ENCODE measurements at regions not wholly inside any gene's neighbourhood (a gene's known extent, or its start where the extent isn't known, plus 50 kb on each side); places are given as distances from the start of the nearest gene placed in this dataset.

GRCh38 chr20:40189621-40190020, 499.4 kb downstream of the MAFB start:
- no peak for DNase-seq (ENCODE audit: extremely low read depth in 1 of 2, low read depth in 1 of 2)

GRCh38 chr20:40188319-40188718, 500.7 kb downstream of the MAFB start:
- DNase-seq (ENCODE audit: extremely low read depth in 1 of 2, low read depth in 1 of 2) = no peak

GRCh38 chr20:40186826-40187225, 502.2 kb downstream of the MAFB start:
- DNase-seq (ENCODE audit: extremely low read depth in 1 of 2, low read depth in 1 of 2) = no peak

GRCh38 chr20:40181676-40182075, 507.4 kb downstream of the MAFB start:
- DNase-seq (ENCODE audit: extremely low read depth in 1 of 2, low read depth in 1 of 2) = no peak

- no peak for DNase-seq (ENCODE audit: extremely low read depth in 1 of 2, low read depth in 1 of 2)
Measured at GRCh38 chr20:40176098-40176841, 512.8 kb downstream of the MAFB start.

- DNase-seq (ENCODE audit: extremely low read depth in 1 of 2, low read depth in 1 of 2) = no peak
Measured at GRCh38 chr20:40175296-40175695, 513.7 kb downstream of the MAFB start.

- no peak for DNase-seq (ENCODE audit: extremely low read depth in 1 of 2, low read depth in 1 of 2)
Measured at GRCh38 chr20:40173872-40174271, 515.2 kb downstream of the MAFB start.

- no peak for DNase-seq (ENCODE audit: extremely low read depth in 1 of 2, low read depth in 1 of 2)
Measured at GRCh38 chr20:40168981-40169620, 519.9 kb downstream of the MAFB start.

- no peak for DNase-seq (ENCODE audit: extremely low read depth in 1 of 2, low read depth in 1 of 2)
Measured at GRCh38 chr20:40161391-40161790, 527.6 kb downstream of the MAFB start.

GRCh38 chr20:40160097-40160550, 528.9 kb downstream of the MAFB start:
- DNase-seq (ENCODE audit: extremely low read depth in 1 of 2, low read depth in 1 of 2) = no peak

GRCh38 chr20:40159276-40159675, 529.8 kb downstream of the MAFB start:
- DNase-seq (ENCODE audit: extremely low read depth in 1 of 2, low read depth in 1 of 2) = no peak

- DNase-seq (ENCODE audit: extremely low read depth in 1 of 2, low read depth in 1 of 2) = no peak
Measured at GRCh38 chr20:40156600-40157317, 532.3 kb downstream of the MAFB start.

- DNase-seq (ENCODE audit: extremely low read depth in 1 of 2, low read depth in 1 of 2) = no peak
Measured at GRCh38 chr20:40154514-40154913, 534.5 kb downstream of the MAFB start.

GRCh38 chr20:40148886-40149285, 540.1 kb downstream of the MAFB start:
- no peak for DNase-seq (ENCODE audit: extremely low read depth in 1 of 2, low read depth in 1 of 2)

GRCh38 chr20:40146071-40146470, 543.0 kb downstream of the MAFB start:
- no peak for DNase-seq (ENCODE audit: extremely low read depth in 1 of 2, low read depth in 1 of 2)

- DNase-seq (ENCODE audit: extremely low read depth in 1 of 2, low read depth in 1 of 2) = no peak
Measured at GRCh38 chr20:40144581-40144980, 544.5 kb downstream of the MAFB start.

GRCh38 chr20:40134176-40134575, 554.9 kb downstream of the MAFB start:
- DNase-seq (ENCODE audit: extremely low read depth in 1 of 2, low read depth in 1 of 2) = no peak

- DNase-seq (ENCODE audit: extremely low read depth in 1 of 2, low read depth in 1 of 2) = no peak
Measured at GRCh38 chr20:40120827-40121226, 568.2 kb downstream of the MAFB start.

- no peak for DNase-seq (ENCODE audit: extremely low read depth in 1 of 2, low read depth in 1 of 2)
Measured at GRCh38 chr20:40111282-40111681, 577.8 kb downstream of the MAFB start.

GRCh38 chr20:40110311-40110831, 578.7 kb downstream of the MAFB start:
- no peak for DNase-seq (ENCODE audit: extremely low read depth in 1 of 2, low read depth in 1 of 2)

GRCh38 chr20:40109136-40109535, 579.9 kb downstream of the MAFB start:
- DNase-seq (ENCODE audit: extremely low read depth in 1 of 2, low read depth in 1 of 2) = no peak

- no peak for DNase-seq (ENCODE audit: extremely low read depth in 1 of 2, low read depth in 1 of 2)
Measured at GRCh38 chr20:40108321-40108720, 580.7 kb downstream of the MAFB start.

All from activated CD8-positive, alpha-beta memory T cell treated with anti-CD3 and anti-CD28 coated beads for 1 hour (primary cell).